Adrenal gland (tissue), 9 donors: ENCODE measurements at regions not wholly inside any gene's neighbourhood (a gene's known extent, or its start where the extent isn't known, plus 50 kb on each side); places are given as distances from the start of the nearest gene placed in this dataset.

ENCODE experiments used
- DNase-seq, 7 donors: peaks; one replicate each; pipeline ENCODE4 v3.0.0-alpha.2; 2019 to 2020
- H3K27ac ChIP-seq, 5 donors: fragments of 200-600 bp; sonication (generic) in 4 of 5; 1 replicate in 3 of 5; 2 replicates in 2 of 5; pipeline versions ENCODE4 v1.5.1 to v1.8.0; 2016 to 2020; ENCODE audit warnings: mild to moderate bottlenecking in 1 of 5
- H3K27me3 ChIP-seq: fragments of 200-600 bp; 2 replicates; pipeline ENCODE4 v1.8.0; 2021
- H3K36me3 ChIP-seq, 2 donors: fragments of 200-600 bp; replicated peaks in 1 of 2; 1 replicate in 1 of 2; 2 replicates in 1 of 2; pipeline versions ENCODE4 v1.5.1 to v1.8.0; 2018 to 2022
- H3K4me1 ChIP-seq, 2 donors: fragments of 200-600 bp; replicated peaks in 1 of 2; 1 replicate in 1 of 2; 2 replicates in 1 of 2; pipeline versions ENCODE4 v1.5.1 to v1.8.0; 2018 to 2021
- H3K4me3 ChIP-seq, 4 donors: fragments of 200-600 bp; sonication (generic) in 3 of 4; one replicate each; pipeline ENCODE4 v1.5.1; 2016 to 2018
- H3K9me3 ChIP-seq, 3 donors: fragments of 200-600 bp; sonication (generic) in 1 of 3; replicated peaks in 1 of 3; 1 replicate in 2 of 3; 2 replicates in 1 of 3; pipeline versions ENCODE4 v1.5.1 to v1.8.0; 2016 to 2021
- CTCF ChIP-seq, 6 experiments: fragments of 450-650 bp in 4 of 6; fragments of 200-600 bp in 2 of 6; sonication (generic) in 1 of 6; IDR thresholded peaks; 1 replicate in 5 of 6; 2 replicates in 1 of 6; pipeline versions ENCODE4 v1.5.1 to v1.8.0; 2016 to 2021; ENCODE audit warnings: antibody characterized with exemption in 6 of 6, mild to moderate bottlenecking in 2 of 6, moderate library complexity in 1 of 6
- POLR2A ChIP-seq, 2 donors: fragments of 450-650 bp; IDR thresholded peaks; one replicate each; pipeline ENCODE4 v1.6.1; 2017; ENCODE audit warnings: antibody characterized with exemption in 2 of 2, mild to moderate bottlenecking in 2 of 2, moderate library complexity in 1 of 2
- WGBS, 4 donors: extraction: QIAGEN DNeasy Blood & Tissue Kit in 2 of 4; methylation state at CpG; one replicate each; pipeline versions ENCODE4 v1.1.5 to v1.1.7; 2013 to 2017; 5-methylcytosine and 5-hydroxymethylcytosine counted together
- intact Hi-C, 2 donors: fragments of 100-400 bp; cut with DNase I; formaldehyde crosslinking; loops; one replicate each; pipeline versions ENCODE4 v1.14.1 to v1.15.0; 2022 to 2023
- donor health status: healthy with polysubstance abuse.
- donor health status: Bipolar disorder and iron deficiency.
- donor health status: DM: yes; HTN: yes; CAD: no.
- donor health status: DM: no; HTN: no; CAD: no.
- donor health status: DM: no; HTN: no; CAD: no.

GRCh38 chr4:94006932-94007331 lies 178.4 kb downstream of the ATOH1 start:
- Histone ChIP-seq H3K36me3 (no peaks in the 10 kb centered on the region), H3K4me3 (no peak overlapping the region), H3K27me3 (no peaks in the 10 kb centered on the region), H3K9me3 (no peaks in the 10 kb centered on the region), H3K27ac (no peak overlapping the region), H3K4me1 (no peaks in the 10 kb centered on the region)
- WGBS, 4 donors = 75 to 82% (median 76%) methylated on average over 1 of the region's 1 CpG
- TF ChIP-seq POLR2A (IDR thresholded peaks at IDR 0.05) (no peak), CTCF (IDR thresholded peaks at IDR 0.05) (no peak)
- no peak for DNase-seq
- intact Hi-C loops = no loop called here

GRCh38 chr4:94011190-94011589 lies 182.6 kb downstream of the ATOH1 start:
- Histone ChIP-seq H3K27me3 (no peaks in the 10 kb centered on the region), H3K9me3 (no peaks in the 10 kb centered on the region), H3K27ac (no peak overlapping the region), H3K4me3 (no peak overlapping the region), H3K36me3 (no peaks in the 10 kb centered on the region), H3K4me1 (no peaks in the 10 kb centered on the region)
- TF ChIP-seq CTCF (IDR thresholded peaks at IDR 0.05) (no peak), POLR2A (IDR thresholded peaks at IDR 0.05) (no peak)
- intact Hi-C loops = no loop called here
- no peak for DNase-seq
- WGBS, 4 donors = 57 to 100% (median 69%) methylated on average over 1 to 2 of the region's 2 CpGs

GRCh38 chr4:94014484-94015136 lies 186.1 kb downstream of the ATOH1 start:
- no peaks in the 10 kb centered on the region for H3K9me3 ChIP-seq
- H3K4me1 ChIP-seq = no peaks in the 10 kb centered on the region
- H3K4me3 ChIP-seq = no peak overlapping the region
- H3K27me3 ChIP-seq = no peaks in the 10 kb centered on the region
- no peak for TF ChIP-seq CTCF (IDR thresholded peaks at IDR 0.05)
- TF ChIP-seq POLR2A (IDR thresholded peaks at IDR 0.05) = no peak
- H3K27ac ChIP-seq = no peak overlapping the region
- 59 to 89% (median 74%) methylated on average over 3 of the region's 3 CpGs for WGBS, 4 donors
- no peaks in the 10 kb centered on the region for H3K36me3 ChIP-seq
- intact Hi-C loops = no loop called here
- no peak for DNase-seq

GRCh38 chr4:94015956-94016355 lies 187.4 kb downstream of the ATOH1 start:
- no peak for DNase-seq
- Histone ChIP-seq H3K9me3 (no peaks in the 10 kb centered on the region), H3K27me3 (no peaks in the 10 kb centered on the region), H3K4me1 (no peaks in the 10 kb centered on the region), H3K27ac (no peak overlapping the region), H3K4me3 (no peak overlapping the region), H3K36me3 (no peaks in the 10 kb centered on the region)
- TF ChIP-seq POLR2A (IDR thresholded peaks at IDR 0.05) = no peak
- no peak for TF ChIP-seq CTCF (IDR thresholded peaks at IDR 0.05)
- intact Hi-C loops = no loop called here
- 83 to 89% (median 85%) methylated on average over 1 of the region's 1 CpG for WGBS, 4 donors
